SK-N-SH (cell line): ENCODE measurements at regions not wholly inside any gene's neighbourhood (a gene's known extent, or its start where the extent isn't known, plus 50 kb on each side); places are given as distances from the start of the nearest gene placed in this dataset.

ENCODE experiments used
- CHD2 ChIP-seq: fragments of 150-350 bp; IDR thresholded peaks from 2 replicates; pipeline ENCODE4 v1.6.1; 2018; ENCODE audit warnings: low read length; ENCODE audit not compliant: partially characterized antibody
- EP300 ChIP-seq, 2 experiments: IDR thresholded peaks; 2 replicates each; pipeline versions ENCODE4 v1.4.0 to v1.6.1; 2012; ENCODE audit warnings: borderline replicate concordance in 1 of 2, low read depth in 1 of 2, low read length in 1 of 2
- EZH2phosphoT487 ChIP-seq: fragments of 200-600 bp; sonication (generic); IDR thresholded peaks from 2 replicates; pipeline ENCODE4 v1.6.1; 2017; ENCODE audit warnings: low read depth, mixed run types, mild to moderate bottlenecking, antibody characterized with exemption, moderate library complexity, borderline replicate concordance
- FOSL2 ChIP-seq: IDR thresholded peaks from 2 replicates; pipeline ENCODE4 v1.4.0; 2012; ENCODE audit warnings: low read depth, mild to moderate bottlenecking, moderate library complexity, borderline replicate concordance
- JUND ChIP-seq: IDR thresholded peaks from 2 replicates; pipeline ENCODE4 v1.4.0; 2012
- MAX ChIP-seq: IDR thresholded peaks from 2 replicates; pipeline ENCODE4 v1.4.0; 2012; ENCODE audit warnings: low read depth
- MXI1 ChIP-seq: IDR thresholded peaks from 2 replicates; pipeline ENCODE4 v1.6.1; 2012; ENCODE audit warnings: mild to moderate bottlenecking, low read depth, low read length, improper control_type of control experiment
- POLR2AphosphoS5 ChIP-seq: IDR thresholded peaks from 2 replicates; pipeline ENCODE4 v1.6.1; 2012; ENCODE audit warnings: low read depth, low read length
- RAD21 ChIP-seq: IDR thresholded peaks from 2 replicates; pipeline ENCODE4 v1.6.1; 2012; ENCODE audit warnings: mild to moderate bottlenecking, low read length
- TEAD4 ChIP-seq: IDR thresholded peaks from 2 replicates; pipeline ENCODE4 v1.4.0; 2012; ENCODE audit warnings: mild to moderate bottlenecking, borderline replicate concordance; ENCODE audit not compliant: insufficient read depth
- USF2 ChIP-seq: fragments of 150-350 bp; IDR thresholded peaks from 2 replicates; pipeline ENCODE4 v1.6.1; 2017; ENCODE audit warnings: antibody characterized with exemption, low read length, low read depth, borderline replicate concordance
- TF ChIP-seq, protein P1 (sequence below): fragments of 200-600 bp; sonication (generic); IDR thresholded peaks from 2 replicates; pipeline ENCODE4 v1.6.1; 2017; ENCODE audit warnings: antibody characterized with exemption, mild to moderate bottlenecking, moderate library complexity

GRCh38 chr20:40189621-40190020, 499.4 kb downstream of the MAFB start:
- no peak for TF ChIP-seq POLR2AphosphoS5
- no peak for TF ChIP-seq USF2
- TF ChIP-seq, protein P1, sequence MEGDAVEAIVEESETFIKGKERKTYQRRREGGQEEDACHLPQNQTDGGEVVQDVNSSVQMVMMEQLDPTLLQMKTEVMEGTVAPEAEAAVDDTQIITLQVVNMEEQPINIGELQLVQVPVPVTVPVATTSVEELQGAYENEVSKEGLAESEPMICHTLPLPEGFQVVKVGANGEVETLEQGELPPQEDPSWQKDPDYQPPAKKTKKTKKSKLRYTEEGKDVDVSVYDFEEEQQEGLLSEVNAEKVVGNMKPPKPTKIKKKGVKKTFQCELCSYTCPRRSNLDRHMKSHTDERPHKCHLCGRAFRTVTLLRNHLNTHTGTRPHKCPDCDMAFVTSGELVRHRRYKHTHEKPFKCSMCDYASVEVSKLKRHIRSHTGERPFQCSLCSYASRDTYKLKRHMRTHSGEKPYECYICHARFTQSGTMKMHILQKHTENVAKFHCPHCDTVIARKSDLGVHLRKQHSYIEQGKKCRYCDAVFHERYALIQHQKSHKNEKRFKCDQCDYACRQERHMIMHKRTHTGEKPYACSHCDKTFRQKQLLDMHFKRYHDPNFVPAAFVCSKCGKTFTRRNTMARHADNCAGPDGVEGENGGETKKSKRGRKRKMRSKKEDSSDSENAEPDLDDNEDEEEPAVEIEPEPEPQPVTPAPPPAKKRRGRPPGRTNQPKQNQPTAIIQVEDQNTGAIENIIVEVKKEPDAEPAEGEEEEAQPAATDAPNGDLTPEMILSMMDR, result no peak
- no peak for TF ChIP-seq JUND
- no peak for TF ChIP-seq MAX
- no peak for TF ChIP-seq FOSL2
- no peak for TF ChIP-seq TEAD4
- TF ChIP-seq RAD21, result no peak
- no peak for TF ChIP-seq EZH2phosphoT487
- TF ChIP-seq EP300 (IDR thresholded peaks at IDR 0.05; ENCODE audit: borderline replicate concordance in 1 of 2, low read depth in 1 of 2, low read length in 1 of 2), result no peak
- TF ChIP-seq MXI1, result no peak
- TF ChIP-seq CHD2, result no peak
